Stimulated activated CD4-positive, alpha-beta T cell treated with anti-CD3 and anti-CD28 coated beads, Interleukin-2, amount 100 ng/mL, for 24 hours (primary cell): ENCODE measurements at regions not wholly inside any gene's neighbourhood (a gene's known extent, or its start where the extent isn't known, plus 50 kb on each side); places are given as distances from the start of the nearest gene placed in this dataset.

ENCODE experiments used
- DNase-seq, 2 donors: peaks; one replicate each; pipeline ENCODE4 v3.0.0-alpha.2; 2020

GRCh38 chr11:105324156-105324555 lies 184.6 kb upstream of the CARD18 start:
- no peak for DNase-seq

GRCh38 chr11:105321696-105322095 lies 182.1 kb upstream of the CARD18 start:
- no peak for DNase-seq

- DNase-seq, result no peak
Measured at GRCh38 chr11:105315287-105315686, 175.7 kb upstream of the CARD18 start.

GRCh38 chr11:105312266-105312665 lies 172.7 kb upstream of the CARD18 start:
- no peak for DNase-seq

GRCh38 chr11:105298630-105299029 lies 159.1 kb upstream of the CARD18 start:
- DNase-seq, result no peak

GRCh38 chr11:105298174-105298573 lies 158.6 kb upstream of the CARD18 start:
- no peak for DNase-seq

- no peak for DNase-seq
Measured at GRCh38 chr11:105297463-105297862, 157.9 kb upstream of the CARD18 start.

- DNase-seq, result peak in 1 of 2 donors; percentile 8
Measured at GRCh38 chr11:105296806-105297205, 157.2 kb upstream of the CARD18 start.

- no peak for DNase-seq
Measured at GRCh38 chr11:105296386-105296785, 156.8 kb upstream of the CARD18 start.

- no peak for DNase-seq
Measured at GRCh38 chr11:105282658-105283057, 143.1 kb upstream of the CARD18 start.

GRCh38 chr11:105274631-105275030 lies 135.1 kb upstream of the CARD18 start:
- no peak for DNase-seq

GRCh38 chr11:105273660-105274280 lies 134.2 kb upstream of the CARD18 start:
- no peak for DNase-seq

- no peak for DNase-seq
Measured at GRCh38 chr11:105269862-105270261, 130.3 kb upstream of the CARD18 start.

- DNase-seq, result no peak
Measured at GRCh38 chr11:105268404-105269062, 129.0 kb upstream of the CARD18 start.

- DNase-seq, result no peak
Measured at GRCh38 chr11:105265845-105266244, 126.3 kb upstream of the CARD18 start.

GRCh38 chr11:105260976-105261375 lies 121.4 kb upstream of the CARD18 start:
- no peak for DNase-seq

GRCh38 chr11:105245781-105246315 lies 106.3 kb upstream of the CARD18 start:
- no peak for DNase-seq

- no peak for DNase-seq
Measured at GRCh38 chr11:105244160-105244825, 104.7 kb upstream of the CARD18 start.

GRCh38 chr11:105241136-105241535 lies 101.6 kb upstream of the CARD18 start:
- no peak for DNase-seq

- DNase-seq, result no peak
Measured at GRCh38 chr11:105236664-105237063, 97.1 kb upstream of the CARD18 start.

- DNase-seq, result no peak
Measured at GRCh38 chr11:105233285-105233684, 93.7 kb upstream of the CARD18 start.

GRCh38 chr11:105232021-105232420 lies 92.5 kb upstream of the CARD18 start:
- DNase-seq, result no peak

GRCh38 chr11:105230586-105230985 lies 91.0 kb upstream of the CARD18 start:
- DNase-seq, result no peak

GRCh38 chr11:105229761-105230160 lies 90.2 kb upstream of the CARD18 start:
- DNase-seq, result no peak
